Liver (tissue), 8 donors: ENCODE measurements at regions not wholly inside any gene's neighbourhood (a gene's known extent, or its start where the extent isn't known, plus 50 kb on each side); places are given as distances from the start of the nearest gene placed in this dataset.

Experiments used
- DNase-seq: peaks from one replicate; pipeline ENCODE4 v3.0.0-alpha.2; 2017; ENCODE audit warnings: low spot score
- H3K27ac ChIP-seq, 2 donors: one replicate each; pipeline ENCODE4 v1.7.0; 2013; ENCODE audit warnings: inconsistent platforms in 2 of 2, low read length in 2 of 2, control low read depth in 1 of 2, low read depth in 1 of 2, mild to moderate bottlenecking in 1 of 2
- H3K27me3 ChIP-seq, 4 donors: one replicate each; pipeline versions ENCODE4 v1.6.1 to v1.7.0; 2013; ENCODE audit warnings: low read length in 3 of 4, inconsistent platforms in 1 of 4, mild to moderate bottlenecking in 1 of 4, moderate library complexity in 1 of 4; ENCODE audit not compliant: control insufficient read depth in 4 of 4, insufficient read depth in 4 of 4
- H3K36me3 ChIP-seq, 4 donors: one replicate each; pipeline versions ENCODE4 v1.6.1 to v1.7.0; 2013; ENCODE audit warnings: low read length in 3 of 4, mild to moderate bottlenecking in 3 of 4, low read depth in 1 of 4, moderate library complexity in 1 of 4; ENCODE audit not compliant: control insufficient read depth in 4 of 4, insufficient read depth in 3 of 4
- H3K4me1 ChIP-seq, 4 donors: one replicate each; pipeline versions ENCODE4 v1.6.1 to v1.7.0; 2013; ENCODE audit warnings: low read length in 3 of 4, mild to moderate bottlenecking in 3 of 4, moderate library complexity in 1 of 4; ENCODE audit not compliant: control insufficient read depth in 4 of 4, insufficient read depth in 4 of 4
- H3K4me3 ChIP-seq, 3 donors: one replicate each; pipeline versions ENCODE4 v1.6.1 to v1.7.0; 2013; ENCODE audit warnings: low read length in 3 of 3, control low read depth in 1 of 3, low read depth in 1 of 3, mild to moderate bottlenecking in 1 of 3
- H3K9ac ChIP-seq, 2 donors: one replicate each; pipeline ENCODE4 v1.7.0; 2013; ENCODE audit warnings: low read length in 2 of 2, mild to moderate bottlenecking in 2 of 2, moderate library complexity in 2 of 2, control low read depth in 1 of 2, low read depth in 1 of 2
- H3K9me3 ChIP-seq, 4 donors: one replicate each; pipeline versions ENCODE4 v1.6.1 to v1.7.0; 2013; ENCODE audit warnings: low read length in 3 of 4; ENCODE audit not compliant: control insufficient read depth in 4 of 4
- EGR1 ChIP-seq, 2 donors: IDR thresholded peaks; 2 replicates each; pipeline ENCODE4 v1.6.1; 2016 to 2018; ENCODE audit warnings: antibody characterized with exemption in 2 of 2, low read depth in 2 of 2
- FOXA1 ChIP-seq: IDR thresholded peaks from 2 replicates; pipeline ENCODE4 v1.6.1; 2016; ENCODE audit warnings: antibody characterized with exemption
- FOXA2 ChIP-seq: IDR thresholded peaks from 2 replicates; pipeline ENCODE4 v1.6.1; 2016; ENCODE audit warnings: antibody characterized with exemption
- GABPA ChIP-seq, 2 donors: IDR thresholded peaks in 1 of 2; conservative IDR thresholded peaks in 1 of 2; 2 replicates each; pipeline ENCODE4 v1.6.1; 2016; ENCODE audit warnings: antibody characterized with exemption in 2 of 2, mild to moderate bottlenecking in 1 of 2, moderate library complexity in 1 of 2
- HNF4A ChIP-seq, 2 donors: conservative IDR thresholded peaks; 2 replicates each; pipeline ENCODE4 v1.6.1; 2016; ENCODE audit warnings: antibody characterized with exemption in 2 of 2, mild to moderate bottlenecking in 2 of 2
- HNF4G ChIP-seq: IDR thresholded peaks from 2 replicates; pipeline ENCODE4 v1.6.1; 2016; ENCODE audit warnings: antibody characterized with exemption
- JUND ChIP-seq, 2 donors: IDR thresholded peaks; 2 replicates each; pipeline ENCODE4 v1.6.1; 2016; ENCODE audit warnings: antibody characterized with exemption in 2 of 2
- NR2F2 ChIP-seq: IDR thresholded peaks from 2 replicates; pipeline ENCODE4 v1.6.1; 2016; ENCODE audit warnings: antibody characterized with exemption
- RAD21 ChIP-seq, 2 donors: IDR thresholded peaks; 2 replicates each; pipeline ENCODE4 v1.6.1; 2016; ENCODE audit warnings: antibody characterized with exemption in 2 of 2, mild to moderate bottlenecking in 2 of 2
- RXRA ChIP-seq, 2 donors: IDR thresholded peaks; 2 replicates each; pipeline ENCODE4 v1.6.1; 2017 to 2018; ENCODE audit warnings: antibody characterized with exemption in 2 of 2, mild to moderate bottlenecking in 1 of 2
- SP1 ChIP-seq: IDR thresholded peaks from 2 replicates; pipeline ENCODE4 v1.6.1; 2018; ENCODE audit warnings: antibody characterized with exemption, mild to moderate bottlenecking
- TAF1 ChIP-seq: conservative IDR thresholded peaks from 2 replicates; pipeline ENCODE4 v1.6.1; 2016; ENCODE audit warnings: antibody characterized with exemption, mild to moderate bottlenecking
- YY1 ChIP-seq: IDR thresholded peaks from 2 replicates; pipeline ENCODE4 v1.6.1; 2016; ENCODE audit warnings: antibody characterized with exemption, mild to moderate bottlenecking
- WGBS: extraction: QIAGEN DNeasy Blood & Tissue Kit; methylation state at CpG from one replicate; pipeline ENCODE4 v1.1.7; 2013; 5-methylcytosine and 5-hydroxymethylcytosine counted together
- TF ChIP-seq, protein P1 (sequence below): IDR thresholded peaks from 2 replicates; pipeline ENCODE4 v1.6.1; 2016; ENCODE audit warnings: antibody characterized with exemption
- TF ChIP-seq, protein P2 (sequence below): IDR thresholded peaks from 2 replicates; pipeline ENCODE4 v1.6.1; 2016; ENCODE audit warnings: antibody characterized with exemption, mild to moderate bottlenecking
- TF ChIP-seq, protein P3 (sequence below): IDR thresholded peaks from 2 replicates; pipeline ENCODE4 v1.6.1; 2016; ENCODE audit warnings: antibody characterized with exemption
- TF ChIP-seq, protein P4 (sequence below): fragments of 150-350 bp; IDR thresholded peaks from 2 replicates; pipeline ENCODE4 v1.5.1; 2017; ENCODE audit warnings: improper control_type of control experiment, low read depth, low read length; ENCODE audit not compliant: missing input control
- TF ChIP-seq, protein P5 (sequence below): IDR thresholded peaks from 2 replicates; pipeline ENCODE4 v1.6.1; 2016; ENCODE audit warnings: antibody characterized with exemption
- donor health status: healthy.
- donor health status: healthy.
- donor health status: healthy.
- donor health status: healthy.
- donor health status: healthy.

DNA sequence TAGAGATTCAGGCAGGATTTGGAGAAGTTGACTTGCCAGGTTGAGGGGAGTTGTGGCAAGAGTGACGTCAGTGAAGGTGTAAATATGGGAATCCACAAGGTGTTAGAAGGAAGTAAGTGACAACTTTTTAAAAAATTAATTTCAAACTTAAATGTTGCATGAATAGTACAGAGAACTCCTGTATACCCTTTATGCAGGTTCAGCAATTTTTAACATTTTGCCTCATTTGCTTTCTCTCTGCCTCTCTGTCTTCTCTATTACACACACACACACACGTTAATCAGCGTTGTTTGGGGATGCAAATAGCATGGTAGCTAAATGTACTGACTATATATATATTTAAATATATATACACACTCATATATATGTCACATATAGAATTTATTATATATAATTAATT lies 273.7 kb downstream of the SMARCA1 start:
- Histone ChIP-seq H3K4me1 (no peaks in the 10 kb centered on the region), H3K9me3 (no peaks in the 10 kb centered on the region), H3K36me3 (no peaks in the 10 kb centered on the region), H3K9ac (no peak overlapping the region), H3K27ac (no peak overlapping the region), H3K4me3 (no peak overlapping the region), H3K27me3 (no peaks in the 10 kb centered on the region)
- TF ChIP-seq, protein P1, sequence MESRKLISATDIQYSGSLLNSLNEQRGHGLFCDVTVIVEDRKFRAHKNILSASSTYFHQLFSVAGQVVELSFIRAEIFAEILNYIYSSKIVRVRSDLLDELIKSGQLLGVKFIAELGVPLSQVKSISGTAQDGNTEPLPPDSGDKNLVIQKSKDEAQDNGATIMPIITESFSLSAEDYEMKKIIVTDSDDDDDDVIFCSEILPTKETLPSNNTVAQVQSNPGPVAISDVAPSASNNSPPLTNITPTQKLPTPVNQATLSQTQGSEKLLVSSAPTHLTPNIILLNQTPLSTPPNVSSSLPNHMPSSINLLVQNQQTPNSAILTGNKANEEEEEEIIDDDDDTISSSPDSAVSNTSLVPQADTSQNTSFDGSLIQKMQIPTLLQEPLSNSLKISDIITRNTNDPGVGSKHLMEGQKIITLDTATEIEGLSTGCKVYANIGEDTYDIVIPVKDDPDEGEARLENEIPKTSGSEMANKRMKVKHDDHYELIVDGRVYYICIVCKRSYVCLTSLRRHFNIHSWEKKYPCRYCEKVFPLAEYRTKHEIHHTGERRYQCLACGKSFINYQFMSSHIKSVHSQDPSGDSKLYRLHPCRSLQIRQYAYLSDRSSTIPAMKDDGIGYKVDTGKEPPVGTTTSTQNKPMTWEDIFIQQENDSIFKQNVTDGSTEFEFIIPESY: no peak
- TF ChIP-seq FOXA2 (no peak), FOXA1 (no peak), JUND (IDR thresholded peaks at IDR 0.05) (no peak), GABPA (IDR thresholded peaks at IDR 0.05 in 1 of 2, conservative IDR thresholded peaks at IDR 0.05 in 1 of 2) (no peak), SP1 (no peak), RAD21 (IDR thresholded peaks at IDR 0.05) (no peak), HNF4G (no peak), YY1 (no peak), NR2F2 (no peak), HNF4A (conservative IDR thresholded peaks at IDR 0.05) (no peak), TAF1 (no peak), RXRA (IDR thresholded peaks at IDR 0.05) (no peak), EGR1 (IDR thresholded peaks at IDR 0.05; ENCODE audit: low read depth in 2 of 2) (no peak)
- TF ChIP-seq, protein P2, sequence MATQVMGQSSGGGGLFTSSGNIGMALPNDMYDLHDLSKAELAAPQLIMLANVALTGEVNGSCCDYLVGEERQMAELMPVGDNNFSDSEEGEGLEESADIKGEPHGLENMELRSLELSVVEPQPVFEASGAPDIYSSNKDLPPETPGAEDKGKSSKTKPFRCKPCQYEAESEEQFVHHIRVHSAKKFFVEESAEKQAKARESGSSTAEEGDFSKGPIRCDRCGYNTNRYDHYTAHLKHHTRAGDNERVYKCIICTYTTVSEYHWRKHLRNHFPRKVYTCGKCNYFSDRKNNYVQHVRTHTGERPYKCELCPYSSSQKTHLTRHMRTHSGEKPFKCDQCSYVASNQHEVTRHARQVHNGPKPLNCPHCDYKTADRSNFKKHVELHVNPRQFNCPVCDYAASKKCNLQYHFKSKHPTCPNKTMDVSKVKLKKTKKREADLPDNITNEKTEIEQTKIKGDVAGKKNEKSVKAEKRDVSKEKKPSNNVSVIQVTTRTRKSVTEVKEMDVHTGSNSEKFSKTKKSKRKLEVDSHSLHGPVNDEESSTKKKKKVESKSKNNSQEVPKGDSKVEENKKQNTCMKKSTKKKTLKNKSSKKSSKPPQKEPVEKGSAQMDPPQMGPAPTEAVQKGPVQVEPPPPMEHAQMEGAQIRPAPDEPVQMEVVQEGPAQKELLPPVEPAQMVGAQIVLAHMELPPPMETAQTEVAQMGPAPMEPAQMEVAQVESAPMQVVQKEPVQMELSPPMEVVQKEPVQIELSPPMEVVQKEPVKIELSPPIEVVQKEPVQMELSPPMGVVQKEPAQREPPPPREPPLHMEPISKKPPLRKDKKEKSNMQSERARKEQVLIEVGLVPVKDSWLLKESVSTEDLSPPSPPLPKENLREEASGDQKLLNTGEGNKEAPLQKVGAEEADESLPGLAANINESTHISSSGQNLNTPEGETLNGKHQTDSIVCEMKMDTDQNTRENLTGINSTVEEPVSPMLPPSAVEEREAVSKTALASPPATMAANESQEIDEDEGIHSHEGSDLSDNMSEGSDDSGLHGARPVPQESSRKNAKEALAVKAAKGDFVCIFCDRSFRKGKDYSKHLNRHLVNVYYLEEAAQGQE: no peak
- TF ChIP-seq, protein P3, sequence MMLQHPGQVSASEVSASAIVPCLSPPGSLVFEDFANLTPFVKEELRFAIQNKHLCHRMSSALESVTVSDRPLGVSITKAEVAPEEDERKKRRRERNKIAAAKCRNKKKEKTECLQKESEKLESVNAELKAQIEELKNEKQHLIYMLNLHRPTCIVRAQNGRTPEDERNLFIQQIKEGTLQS: no peak
- TF ChIP-seq, protein P4, sequence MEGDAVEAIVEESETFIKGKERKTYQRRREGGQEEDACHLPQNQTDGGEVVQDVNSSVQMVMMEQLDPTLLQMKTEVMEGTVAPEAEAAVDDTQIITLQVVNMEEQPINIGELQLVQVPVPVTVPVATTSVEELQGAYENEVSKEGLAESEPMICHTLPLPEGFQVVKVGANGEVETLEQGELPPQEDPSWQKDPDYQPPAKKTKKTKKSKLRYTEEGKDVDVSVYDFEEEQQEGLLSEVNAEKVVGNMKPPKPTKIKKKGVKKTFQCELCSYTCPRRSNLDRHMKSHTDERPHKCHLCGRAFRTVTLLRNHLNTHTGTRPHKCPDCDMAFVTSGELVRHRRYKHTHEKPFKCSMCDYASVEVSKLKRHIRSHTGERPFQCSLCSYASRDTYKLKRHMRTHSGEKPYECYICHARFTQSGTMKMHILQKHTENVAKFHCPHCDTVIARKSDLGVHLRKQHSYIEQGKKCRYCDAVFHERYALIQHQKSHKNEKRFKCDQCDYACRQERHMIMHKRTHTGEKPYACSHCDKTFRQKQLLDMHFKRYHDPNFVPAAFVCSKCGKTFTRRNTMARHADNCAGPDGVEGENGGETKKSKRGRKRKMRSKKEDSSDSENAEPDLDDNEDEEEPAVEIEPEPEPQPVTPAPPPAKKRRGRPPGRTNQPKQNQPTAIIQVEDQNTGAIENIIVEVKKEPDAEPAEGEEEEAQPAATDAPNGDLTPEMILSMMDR: no peak
- TF ChIP-seq, protein P5, sequence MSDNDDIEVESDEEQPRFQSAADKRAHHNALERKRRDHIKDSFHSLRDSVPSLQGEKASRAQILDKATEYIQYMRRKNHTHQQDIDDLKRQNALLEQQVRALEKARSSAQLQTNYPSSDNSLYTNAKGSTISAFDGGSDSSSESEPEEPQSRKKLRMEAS: no peak
- WGBS: 54% methylated on average over 3 of the region's 3 CpGs
- DNase-seq: no peak
